NCI-H2171 (cell line): ENCODE measurements at regions not wholly inside any gene's neighbourhood (a gene's known extent, or its start where the extent isn't known, plus 50 kb on each side); places are given as distances from the start of the nearest gene placed in this dataset.

Experiments used
- DNase-seq: peaks from one replicate; lab custom pipeline; 2025; lab: John Stamatoyannopoulos, UW

DNA sequence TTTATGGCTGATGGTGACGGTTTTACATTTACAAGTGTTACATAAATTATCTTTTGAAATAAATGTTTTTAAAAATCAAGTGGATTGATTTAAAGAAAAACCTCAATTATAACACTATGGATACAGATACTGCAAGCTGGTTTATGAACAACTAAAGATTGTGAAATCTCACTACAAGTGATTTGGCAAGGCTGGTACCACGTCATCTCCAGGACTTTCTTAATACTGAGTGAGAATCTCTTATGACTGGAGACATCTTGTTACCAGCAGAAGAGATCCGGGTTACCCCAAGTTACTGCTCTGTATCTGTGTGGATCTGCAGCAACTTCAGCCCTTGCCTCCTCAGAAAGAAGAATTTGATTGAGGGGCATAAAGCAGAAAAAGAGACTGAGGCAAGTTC lies 452.9 kb downstream of the MN1 start:
- DNase-seq, result no peak

DNA sequence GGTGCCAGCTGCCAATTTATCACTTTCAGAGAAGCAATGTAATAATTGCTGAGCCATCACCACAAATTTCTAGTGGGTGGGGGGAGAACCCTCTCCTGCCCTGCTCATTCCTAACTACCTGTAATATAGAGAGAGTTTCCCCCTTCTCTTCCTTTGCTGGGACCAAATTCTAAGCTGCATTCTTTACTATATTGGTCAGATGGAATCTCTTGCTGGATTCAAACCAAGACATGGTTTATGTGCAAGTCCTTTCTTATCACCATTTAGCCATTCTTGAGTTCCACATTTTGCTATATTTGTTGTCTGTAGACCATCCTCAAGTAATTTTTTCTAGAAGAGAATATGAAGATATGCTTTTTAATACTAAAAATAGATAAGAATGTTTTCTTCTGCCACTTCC lies 452.1 kb downstream of the MN1 start:
- DNase-seq, result no peak

DNA sequence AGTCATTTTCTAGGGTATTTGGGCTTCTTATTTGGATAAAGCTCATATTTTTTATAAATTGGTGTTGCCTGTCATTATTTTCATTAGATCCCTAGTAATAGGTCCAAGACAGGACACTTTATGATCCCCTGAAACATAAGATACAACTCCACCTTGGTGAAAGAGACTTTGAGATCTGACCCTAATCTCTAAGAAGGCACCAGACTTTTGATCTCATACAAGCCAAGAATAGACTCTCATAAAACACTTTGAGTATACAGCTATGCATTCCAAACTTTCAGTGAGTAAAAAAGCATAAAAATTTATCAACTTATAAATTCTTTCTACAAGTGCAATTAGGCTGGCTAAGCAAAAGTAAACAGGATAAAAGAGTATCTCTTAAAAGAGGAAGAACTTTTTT lies 451.2 kb downstream of the MN1 start:
- no peak for DNase-seq

DNA sequence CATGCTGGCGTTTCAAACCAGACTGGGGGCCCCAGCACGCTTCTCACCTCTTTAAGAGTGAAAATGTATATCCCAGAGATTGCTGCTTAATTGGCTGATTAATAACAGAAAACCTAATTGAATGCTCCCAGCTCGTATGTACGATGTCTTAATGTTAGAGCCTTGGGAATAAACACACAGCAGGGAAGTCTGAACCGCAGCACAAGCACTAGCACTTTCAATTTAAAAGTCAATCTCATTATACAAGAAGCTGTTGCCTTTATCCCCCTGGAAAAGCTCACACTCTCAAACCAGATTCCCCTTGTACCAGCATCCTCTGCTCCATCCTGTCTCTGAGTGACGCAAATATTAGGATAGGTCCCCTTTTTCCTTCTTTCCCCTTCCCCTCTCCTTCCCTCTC lies 449.1 kb downstream of the MN1 start:
- DNase-seq, result no peak

DNA sequence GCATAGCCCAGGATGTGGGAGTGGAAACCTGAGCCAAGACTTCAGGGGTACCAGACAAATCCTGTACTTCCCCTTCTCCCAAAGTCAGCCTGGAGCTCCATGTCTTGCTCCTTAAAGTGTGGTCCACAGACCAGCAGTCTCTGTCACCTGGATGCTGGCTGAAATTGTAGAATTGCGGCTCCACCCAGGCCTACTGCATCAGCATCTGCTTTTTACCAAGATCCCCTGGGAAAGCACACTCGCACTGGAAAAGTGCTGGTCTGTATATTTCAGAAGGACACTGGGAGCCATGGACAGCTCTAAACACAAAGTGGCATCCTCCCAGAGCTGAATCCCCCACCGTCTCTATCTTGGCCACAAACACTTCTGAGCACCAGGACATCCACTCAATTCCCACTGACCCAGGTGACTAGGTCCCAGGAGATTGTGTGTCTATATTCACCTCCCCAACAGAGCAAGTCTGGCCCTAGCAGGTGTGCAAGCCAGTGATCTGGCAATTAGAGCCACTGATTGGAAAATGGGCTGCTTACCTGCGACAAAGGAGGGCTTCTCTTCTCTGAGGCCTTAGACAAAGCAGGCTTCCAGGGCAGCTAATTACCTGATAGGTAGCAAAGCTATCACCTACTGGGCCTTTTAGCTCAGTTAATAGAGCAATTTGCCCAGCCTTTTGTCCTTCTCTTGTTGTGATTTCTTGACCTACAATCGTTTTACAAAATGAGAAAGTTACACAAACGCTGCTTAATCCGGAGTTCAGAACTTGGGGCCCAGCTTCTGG lies 443.3 kb downstream of the MN1 start:
- no peak for DNase-seq

DNA sequence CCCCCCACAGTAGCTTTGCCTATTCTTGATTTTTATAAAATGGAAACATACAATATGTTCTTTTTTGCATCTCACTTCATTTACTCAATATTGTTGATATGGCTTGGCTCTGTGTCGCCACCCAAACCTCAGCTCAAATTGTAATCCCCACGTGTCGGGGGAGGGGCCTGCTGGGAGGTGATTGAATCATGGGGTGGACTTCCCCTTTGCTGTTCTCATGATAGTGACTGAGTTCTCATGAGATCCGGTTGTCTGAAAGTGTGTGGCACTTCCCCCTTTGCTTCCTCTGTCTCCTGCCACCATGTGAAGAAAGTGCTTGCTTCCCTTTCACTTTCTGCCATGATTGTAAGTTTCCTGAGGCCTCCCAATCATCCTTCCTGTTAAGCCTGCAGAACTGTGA lies 431.3 kb downstream of the MN1 start:
- DNase-seq, result no peak

DNA sequence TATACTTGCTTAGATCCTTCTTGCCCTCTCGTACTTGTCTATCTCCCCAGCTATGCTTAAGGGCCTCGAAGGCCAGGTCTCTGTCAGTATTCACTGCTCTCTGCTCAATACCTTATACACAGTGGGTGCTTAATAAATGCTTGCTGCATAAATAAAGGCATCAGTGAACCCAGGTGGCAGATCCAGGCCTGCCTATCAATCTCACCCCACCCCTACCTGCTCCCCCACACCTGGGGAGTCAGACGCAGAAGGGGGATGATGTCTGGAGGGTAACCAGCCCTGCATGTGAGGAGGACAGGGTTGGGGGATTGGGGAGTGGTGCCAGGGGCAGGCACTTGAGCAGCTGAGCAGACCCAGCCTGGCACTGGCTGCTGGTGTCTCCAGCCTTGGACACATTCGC lies 430.6 kb downstream of the MN1 start:
- DNase-seq, result no peak

DNA sequence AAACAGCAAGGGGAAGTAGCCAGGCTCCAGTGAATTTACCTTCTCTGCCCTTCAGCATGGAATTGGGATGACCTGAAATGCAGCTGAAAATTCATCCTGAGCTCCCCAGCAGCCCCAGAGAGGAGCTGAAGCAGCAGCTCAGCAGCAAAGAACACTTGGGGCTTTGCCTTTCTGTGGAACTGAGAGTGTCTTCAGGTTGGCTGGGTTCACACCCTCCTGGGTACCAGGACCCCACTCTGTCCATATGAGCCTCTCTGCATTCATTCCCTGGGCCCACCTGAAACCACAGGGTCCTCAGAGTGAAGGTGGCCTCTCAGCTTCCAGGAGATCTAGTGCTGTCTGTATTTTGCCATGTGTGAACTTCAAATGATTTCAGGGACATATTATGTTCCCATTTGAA lies 429.2 kb downstream of the MN1 start:
- no peak for DNase-seq

DNA sequence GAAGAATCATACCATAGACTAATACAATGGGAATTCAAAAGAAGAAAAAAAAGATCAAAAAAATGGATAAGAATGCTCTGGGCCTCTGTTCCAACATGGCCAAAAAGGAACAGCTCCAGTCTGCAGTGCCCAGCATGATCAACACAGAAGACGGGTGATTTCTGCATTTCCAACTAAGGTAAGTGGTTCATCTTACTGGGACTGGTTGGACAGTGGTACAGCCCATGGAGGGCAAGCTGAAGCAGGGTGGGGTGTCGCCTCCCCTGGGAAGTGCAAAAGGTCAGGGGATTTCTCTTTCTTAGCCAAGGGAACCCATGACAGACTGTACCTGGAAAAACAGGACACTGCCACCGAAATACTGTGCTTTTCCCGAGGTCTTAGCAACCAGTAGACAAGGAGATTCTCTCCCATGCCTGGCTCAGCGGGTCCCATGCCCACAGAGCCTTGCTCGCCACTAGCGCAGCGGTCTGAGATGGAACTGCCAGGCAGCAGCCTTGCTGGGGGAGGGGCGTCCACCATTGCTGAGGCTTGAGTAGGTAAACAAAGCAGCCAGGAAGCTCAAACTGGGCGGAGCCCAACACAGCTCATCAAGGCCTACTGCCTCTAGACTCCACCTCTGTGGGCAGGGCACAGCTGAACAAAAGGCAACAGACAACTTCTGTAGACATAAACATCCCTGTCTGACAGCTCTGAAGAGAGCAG lies 428.4 kb downstream of the MN1 start:
- no peak for DNase-seq

DNA sequence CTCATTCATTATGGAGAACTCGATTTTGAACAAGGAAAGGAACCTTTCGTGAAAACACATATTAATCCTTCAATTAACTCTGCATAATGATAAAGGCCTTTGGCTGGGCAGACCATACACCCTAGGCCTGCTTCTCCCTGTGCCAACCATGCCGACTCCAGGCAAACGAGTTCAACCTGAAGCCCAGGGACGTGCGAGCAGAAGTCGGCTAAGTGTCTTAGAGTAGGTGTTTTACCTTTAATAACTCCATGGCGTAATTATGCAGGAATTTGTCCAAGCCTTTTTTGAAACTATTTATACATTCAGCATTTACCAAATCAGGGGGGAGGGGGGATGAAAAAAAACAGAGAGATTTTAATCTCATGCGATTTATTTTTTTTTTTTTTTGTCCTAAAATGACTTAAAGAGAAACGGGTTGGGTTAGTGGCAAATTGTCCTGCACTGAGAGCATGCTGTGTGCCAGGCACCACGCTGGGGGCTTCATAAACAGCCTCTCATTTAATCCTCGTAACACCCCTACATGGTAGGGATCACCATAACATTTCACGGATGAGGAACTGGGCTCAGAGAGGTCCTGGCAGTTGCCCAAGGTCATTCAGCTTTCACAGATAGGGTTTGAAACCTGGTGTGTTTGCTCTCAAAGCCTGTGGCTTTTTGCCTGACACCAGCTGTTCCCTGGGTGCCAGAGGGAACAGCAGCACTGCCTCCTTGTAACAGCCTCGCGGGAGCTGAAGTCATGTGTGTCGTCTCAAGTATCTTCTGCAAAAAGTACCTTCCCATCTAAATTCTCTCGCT lies 423.9 kb downstream of the MN1 start:
- DNase-seq, result peak; percentile 91

DNA sequence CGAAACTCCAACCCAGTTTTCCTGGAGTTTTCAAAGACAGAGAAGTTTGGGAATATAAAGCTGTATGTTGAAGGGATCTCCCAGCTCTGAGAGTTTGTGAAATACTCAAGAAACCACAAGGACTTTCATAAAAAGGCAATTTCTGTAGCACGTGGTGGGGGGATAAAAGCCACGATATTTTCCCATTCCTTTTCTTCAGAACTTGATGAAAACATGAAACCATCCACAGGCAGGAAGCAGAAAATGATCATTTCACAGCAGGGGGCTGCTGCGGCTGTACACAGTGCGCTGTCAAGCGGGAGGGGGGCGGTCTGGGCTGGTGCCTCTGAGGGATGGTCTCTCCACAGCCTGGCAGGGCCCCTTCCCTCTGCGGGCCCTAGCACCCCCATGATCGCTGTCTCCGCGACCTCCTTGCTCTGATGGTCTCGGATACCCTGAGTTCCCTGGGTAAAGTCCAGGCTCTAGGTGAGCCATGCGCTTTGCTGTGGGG lies 423.2 kb downstream of the MN1 start:
- no peak for DNase-seq

DNA sequence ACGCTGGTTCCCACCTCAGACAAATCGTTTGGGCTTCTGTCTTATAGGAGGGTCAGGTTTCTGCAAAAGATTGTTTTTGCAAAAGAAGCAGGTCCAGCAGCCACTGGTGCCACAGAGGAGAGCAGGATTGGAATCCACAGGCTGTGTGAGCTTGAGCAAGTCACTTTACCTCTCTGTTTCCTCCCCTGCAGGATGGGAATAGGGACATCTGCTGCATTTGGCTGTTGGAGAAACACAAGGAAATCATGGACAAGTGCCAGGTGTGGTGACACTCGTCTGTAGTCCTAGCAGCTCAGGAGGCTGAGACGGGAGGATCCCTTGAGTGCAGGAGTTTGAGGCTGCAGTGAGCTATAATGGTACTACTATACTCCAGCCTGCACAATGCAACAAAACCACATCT lies 422.6 kb downstream of the MN1 start:
- DNase-seq, result peak; percentile 51

DNA sequence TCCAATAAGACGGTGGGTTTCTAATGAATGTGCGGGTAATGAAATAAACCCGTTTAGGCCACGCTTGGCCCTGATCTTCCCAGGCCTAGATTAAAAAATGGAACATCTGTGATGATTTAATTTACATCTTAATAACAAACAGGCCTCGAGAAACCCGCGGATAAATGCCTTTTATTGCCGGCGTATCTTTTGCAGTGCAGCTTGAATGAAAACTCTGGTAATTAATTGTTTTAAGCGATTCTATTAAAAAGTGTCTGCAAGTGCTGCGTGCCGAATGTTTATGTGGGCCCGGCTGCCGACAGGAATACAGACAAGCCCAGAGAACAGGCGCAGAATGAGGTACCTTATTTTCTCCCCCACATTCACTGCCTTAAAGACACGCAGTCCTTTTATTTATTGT lies 420.7 kb downstream of the MN1 start:
- DNase-seq, result no peak

DNA sequence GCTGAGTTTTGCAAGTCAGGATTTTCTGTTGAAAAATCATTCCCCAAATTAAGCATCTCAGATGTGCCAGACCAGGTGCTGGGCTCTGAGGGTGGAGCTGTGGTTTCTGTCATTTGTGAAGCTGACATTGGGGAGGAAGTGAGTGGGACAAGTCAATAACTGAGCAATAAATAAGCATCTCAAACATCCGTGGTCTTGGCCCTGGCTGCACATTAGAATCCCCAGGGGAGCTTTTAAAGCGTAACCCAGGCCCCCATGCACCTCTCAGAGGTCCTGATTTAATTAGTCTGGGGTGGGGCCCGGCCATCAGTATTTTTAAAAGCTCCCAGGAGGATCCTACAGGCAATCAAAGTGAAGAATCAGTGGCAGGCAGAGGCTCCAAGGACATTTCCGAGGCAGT lies 420.0 kb downstream of the MN1 start:
- no peak for DNase-seq

DNA sequence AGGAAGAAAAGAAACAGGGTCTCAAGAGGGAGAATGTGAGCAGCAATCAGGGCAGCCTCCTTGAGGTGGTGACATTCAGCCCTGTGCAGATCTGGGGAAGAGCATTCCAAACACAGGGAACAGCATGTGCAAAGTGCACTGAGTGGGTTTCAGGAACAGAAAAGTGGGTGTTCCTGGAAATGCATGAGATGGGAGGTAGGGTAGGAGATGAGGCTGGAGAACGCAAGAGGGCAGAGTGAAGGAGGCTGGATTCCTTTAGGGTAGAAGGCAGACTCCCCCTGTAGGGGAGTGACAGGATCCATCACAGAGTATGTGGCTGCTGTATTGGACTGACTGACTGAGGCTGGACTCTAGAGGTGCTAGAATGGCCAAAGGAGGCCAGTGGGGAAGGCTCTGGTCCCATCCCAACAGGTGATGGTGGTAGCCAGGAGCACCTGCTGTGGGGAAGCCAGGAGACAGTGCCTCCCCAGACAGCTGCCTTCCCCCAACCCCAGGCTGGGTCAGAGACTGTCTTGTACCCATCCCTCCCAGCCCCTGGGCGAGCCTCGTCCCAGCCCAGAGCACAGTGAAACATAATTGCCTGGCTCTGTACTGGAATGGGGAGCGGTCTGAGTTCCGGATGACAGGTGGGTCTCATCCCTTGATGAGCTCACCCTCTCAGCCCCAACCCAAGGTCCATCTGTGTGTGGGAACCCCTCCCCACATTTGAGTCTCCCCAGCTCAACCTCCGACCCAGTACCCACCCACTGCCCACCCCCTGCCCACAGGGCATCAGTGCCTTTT lies 419.4 kb downstream of the MN1 start:
- no peak for DNase-seq

DNA sequence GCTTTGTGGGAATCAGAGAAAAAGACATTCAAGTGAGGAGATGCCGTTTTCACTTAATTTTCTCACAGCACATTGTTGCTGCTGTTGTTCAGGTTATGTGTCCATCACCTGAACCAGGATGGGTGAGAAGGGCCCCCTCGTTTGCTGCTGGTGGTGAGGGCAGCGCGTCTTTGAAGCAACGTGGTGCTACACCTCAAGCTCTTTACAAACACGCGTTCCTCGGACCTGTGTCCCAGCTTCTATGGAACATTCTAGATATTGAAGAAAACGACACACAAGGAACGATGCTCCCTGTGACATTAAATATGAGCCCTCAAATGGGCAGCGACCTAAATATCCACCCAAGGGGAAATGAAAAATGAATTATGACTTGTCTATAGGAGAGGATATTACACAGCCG lies 418.6 kb downstream of the MN1 start:
- no peak for DNase-seq

DNA sequence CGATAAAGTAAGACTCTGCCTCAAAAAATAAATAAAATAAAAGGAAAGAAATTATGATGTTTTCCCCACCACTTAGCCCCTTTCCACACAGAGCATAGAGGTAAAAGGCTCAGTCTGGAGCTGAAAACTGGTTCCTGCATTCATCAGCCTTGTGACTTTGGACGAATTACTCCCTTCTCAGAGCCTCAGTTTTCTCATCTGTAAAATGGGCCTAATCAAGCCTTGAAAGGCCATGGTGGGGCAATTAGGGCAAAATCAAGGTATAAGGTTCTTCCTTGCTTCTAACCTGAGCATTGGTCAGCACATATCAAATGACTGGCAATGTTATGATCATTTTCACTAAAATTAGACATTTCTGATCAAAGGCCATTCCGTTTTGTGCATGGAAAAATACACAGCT lies 417.7 kb downstream of the MN1 start:
- DNase-seq, result no peak

DNA sequence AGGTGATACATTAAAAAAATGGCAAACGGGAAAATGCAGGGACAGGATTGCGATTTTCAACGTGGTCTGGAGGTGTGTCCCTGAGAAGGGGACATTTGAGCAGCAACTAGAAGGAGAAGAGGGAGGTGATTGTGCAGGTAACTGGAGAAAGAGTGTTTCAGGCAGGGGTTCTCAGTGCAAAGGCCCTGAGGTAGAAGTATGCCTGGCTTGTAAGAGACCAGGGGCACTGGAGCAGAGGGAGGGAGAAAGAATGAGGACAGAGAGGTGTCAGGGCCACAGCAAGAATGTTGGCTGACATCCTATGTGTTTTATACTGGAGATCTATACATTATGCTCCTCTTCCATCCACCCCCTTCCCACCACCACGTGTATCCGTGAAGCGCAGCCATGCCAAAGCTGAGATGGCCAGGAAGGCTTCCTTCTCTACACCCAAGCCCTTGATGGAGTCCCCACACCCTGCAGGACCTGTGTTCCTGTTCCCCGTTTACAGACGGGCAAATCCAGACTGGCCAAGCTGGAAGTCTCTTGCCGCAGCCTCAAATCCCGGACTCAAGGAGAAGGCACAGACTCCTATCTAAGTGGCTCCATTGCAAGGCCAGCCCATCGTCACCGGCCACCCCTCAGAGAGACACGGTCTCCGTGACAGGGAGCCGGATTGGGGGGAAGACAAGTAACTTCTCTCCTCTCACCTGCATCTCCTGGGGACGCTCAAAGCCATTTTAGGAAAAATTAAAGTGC lies 416.1 kb downstream of the MN1 start:
- no peak for DNase-seq

DNA sequence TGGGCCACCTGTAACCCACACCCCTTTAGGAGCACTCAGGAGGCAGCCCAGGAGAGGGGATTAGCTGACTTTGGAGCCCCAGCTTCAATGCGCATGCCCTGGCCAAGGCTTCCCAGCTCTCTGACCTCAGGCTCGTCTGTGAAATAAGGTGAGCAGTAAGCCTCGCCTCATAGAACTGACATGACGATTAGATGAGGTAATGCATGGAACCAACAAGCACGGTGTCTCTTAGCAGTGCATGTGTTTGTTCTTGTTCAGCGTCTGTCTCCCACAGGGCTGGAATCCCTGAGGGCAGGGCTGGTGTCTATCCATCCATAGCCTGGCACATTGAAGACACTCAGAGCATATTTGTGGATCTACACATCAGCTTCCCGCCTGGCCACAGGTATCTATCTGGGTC lies 415.4 kb downstream of the MN1 start:
- DNase-seq, result no peak

DNA sequence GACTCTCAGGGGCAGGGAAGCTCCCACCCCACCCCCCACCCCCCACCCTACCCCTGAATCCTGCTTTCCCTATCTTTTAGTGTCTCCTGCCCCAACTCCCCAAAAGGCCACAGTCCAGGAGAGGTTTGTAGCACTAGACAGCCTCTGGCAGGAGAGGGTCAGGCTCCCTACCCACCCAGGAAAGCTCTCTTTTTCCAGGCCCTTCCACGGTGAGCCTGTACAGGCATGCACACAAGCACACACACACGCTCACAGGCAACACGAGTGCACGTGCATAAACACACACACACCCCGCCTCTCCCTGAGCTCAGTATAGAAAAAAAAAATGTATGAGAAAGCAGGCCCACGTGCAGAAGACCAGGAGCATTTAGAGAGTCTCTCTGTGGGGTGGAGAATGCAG lies 414.0 kb downstream of the MN1 start:
- DNase-seq, result no peak

DNA sequence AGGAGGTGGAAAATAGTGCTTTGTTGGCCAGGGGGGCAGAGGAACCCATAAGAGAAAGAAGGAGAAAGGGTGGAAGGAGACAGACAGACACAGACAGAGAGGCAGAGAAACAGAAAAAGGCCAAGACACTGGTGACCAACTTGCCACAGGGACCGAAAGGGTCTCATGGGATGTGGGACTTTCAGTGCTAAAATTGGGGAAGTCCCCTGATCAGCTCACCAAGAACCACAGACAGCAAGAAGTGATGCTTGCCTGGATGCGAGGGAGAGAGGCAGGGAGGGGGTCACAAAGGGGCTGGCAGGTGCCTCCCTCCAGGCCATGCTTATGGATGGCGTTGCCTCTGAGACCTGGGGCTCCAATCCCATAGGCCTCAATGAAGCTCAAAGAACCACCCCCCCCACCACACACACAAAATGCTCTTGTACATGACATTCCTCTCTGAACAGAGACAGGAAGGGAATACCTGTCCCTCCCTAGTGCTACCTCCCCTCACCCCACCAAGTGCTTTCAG lies 413.4 kb downstream of the MN1 start:
- DNase-seq, result no peak
